Activated CD4-positive, alpha-beta T cell treated with anti-CD3 and anti-CD28 coated beads for 1 hour (primary cell): ENCODE measurements at regions not wholly inside any gene's neighbourhood (a gene's known extent, or its start where the extent isn't known, plus 50 kb on each side); places are given as distances from the start of the nearest gene placed in this dataset.

Experiments
- DNase-seq: peaks from one replicate; pipeline ENCODE4 v3.0.0-alpha.2; 2020

DNA sequence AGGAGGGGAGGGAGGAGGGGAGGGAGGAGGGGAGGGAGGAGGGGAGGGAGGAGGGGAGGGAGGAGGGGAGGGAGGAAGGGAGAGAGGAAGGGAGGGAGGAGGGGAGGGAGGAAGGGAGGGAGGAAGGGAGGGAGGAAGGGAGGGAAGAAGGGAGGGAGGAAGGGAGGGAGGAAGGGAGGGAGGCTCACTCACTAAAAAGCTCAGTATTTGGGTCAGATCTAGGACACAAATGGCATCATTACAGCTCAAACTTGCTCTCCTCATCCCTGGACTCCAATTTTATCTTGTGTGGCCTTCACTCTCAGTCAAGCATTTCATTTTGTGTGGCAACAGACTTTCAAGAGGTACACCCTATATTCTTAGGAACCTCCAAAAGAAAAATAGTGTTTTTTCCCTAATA is 435.4 kb downstream of the IRS1 start:
- no peak for DNase-seq

DNA sequence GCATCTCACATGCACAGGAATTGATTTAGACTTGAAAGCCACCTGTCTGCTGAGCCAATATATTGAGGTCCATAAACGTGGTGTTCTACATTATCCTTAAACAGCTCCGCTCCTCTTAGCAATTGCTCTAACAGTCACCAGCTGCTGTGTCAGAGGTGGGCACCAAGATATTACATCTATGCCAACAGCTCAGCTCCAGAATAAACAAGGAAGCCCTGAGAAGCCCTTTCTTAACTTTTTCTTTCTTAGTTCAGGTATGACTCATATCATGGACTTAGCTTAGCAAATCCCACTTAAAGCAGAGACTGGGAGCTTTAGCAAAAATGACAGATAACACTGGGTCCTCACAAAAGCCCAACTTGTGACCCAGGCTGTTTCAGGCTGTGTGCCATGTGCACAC is 436.6 kb downstream of the IRS1 start:
- no peak for DNase-seq

DNA sequence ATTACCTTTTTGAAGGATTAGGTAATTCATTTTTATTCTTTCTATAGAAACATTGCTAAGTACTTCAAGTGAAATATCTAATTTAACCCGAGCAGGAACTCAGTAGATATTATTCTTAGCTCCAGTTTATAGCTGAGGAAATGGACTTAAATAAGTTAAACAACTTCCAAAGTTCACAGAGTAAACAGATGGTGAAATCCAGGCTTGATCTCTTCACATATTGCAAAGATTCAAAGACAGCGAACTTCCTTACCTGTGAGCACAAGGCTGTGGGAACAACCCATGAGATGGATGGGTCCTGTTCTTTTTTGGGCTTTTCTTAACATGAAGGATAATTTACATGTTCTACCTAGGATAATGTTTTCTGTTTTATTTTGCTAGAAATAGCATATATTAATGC is 439.0 kb downstream of the IRS1 start:
- no peak for DNase-seq

DNA sequence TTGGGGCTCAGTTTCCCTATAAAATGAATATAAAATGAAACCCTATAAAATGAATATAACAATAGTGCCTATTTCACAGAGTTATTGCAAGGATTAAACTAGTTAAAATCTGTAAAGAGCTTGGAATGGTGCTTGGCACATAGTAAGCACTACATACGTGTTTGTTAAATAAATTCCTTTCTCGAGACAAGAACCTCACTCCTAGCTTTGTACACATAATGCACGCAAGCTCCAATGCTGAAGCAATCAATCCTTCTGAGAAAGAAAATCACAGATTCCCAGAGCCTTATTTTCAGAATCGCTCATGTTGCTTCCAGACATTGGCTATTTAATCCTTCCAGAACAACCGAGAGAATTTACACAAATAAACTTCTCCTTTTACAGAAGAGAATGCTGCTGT is 440.9 kb downstream of the IRS1 start:
- no peak for DNase-seq

DNA sequence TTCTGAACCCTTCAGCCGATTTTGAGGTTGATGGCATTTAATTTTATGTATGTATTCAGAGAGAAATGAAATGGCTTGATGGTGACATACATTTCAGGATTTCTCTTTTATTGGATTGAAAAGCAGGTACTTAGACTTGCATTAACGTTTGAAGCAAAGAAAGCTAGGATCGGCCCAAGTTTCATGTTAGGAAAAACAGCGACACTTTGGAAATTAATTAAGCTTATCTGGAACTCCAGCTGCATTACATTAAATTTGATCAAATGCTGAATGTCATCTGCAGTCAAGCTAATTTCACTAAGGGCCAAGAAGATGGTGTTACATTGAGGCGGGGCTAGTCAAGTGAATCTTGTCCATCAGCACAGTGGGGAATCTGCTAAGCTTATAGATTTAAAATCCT is 441.8 kb downstream of the IRS1 start:
- no peak for DNase-seq

DNA sequence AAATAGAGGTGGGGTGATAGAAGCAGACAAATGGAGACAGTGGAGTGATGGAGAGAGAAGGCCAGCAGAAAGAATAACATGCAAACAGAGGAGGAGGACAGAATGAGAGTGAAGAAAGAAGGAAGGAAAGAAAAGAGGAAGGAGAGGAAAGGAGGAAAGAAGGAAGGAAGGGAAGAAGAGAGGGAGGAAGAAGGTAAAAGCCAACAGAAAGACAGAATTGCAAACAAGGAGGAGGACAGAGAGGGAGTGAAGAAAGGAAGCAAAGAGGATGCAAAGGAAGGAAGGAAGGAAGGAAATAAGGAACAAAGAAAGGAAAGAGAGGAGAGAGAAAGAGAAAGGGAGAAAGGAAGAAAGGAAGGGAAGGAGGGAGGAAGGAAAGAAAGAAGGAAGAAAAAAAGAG is 444.0 kb downstream of the IRS1 start:
- no peak for DNase-seq

DNA sequence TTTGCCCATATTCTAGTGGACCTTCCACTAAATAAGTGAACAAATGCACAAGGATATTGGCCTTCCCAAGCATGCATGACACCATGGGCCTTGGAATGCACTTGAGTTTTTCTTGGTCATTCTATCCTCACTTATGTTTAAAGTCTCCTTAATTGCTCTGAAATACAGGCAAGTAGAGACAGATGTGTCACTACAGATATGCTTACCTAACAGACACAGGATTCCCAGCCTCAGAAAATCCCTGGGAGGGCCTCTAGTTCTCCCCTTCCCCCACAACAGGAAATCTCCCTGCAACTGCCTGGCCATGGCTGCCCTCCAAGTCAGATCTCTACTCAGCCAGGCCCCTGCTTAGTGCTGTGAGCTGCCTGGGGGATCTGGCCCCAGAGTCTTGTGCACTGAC is 445.2 kb downstream of the IRS1 start:
- DNase-seq, result no peak

DNA sequence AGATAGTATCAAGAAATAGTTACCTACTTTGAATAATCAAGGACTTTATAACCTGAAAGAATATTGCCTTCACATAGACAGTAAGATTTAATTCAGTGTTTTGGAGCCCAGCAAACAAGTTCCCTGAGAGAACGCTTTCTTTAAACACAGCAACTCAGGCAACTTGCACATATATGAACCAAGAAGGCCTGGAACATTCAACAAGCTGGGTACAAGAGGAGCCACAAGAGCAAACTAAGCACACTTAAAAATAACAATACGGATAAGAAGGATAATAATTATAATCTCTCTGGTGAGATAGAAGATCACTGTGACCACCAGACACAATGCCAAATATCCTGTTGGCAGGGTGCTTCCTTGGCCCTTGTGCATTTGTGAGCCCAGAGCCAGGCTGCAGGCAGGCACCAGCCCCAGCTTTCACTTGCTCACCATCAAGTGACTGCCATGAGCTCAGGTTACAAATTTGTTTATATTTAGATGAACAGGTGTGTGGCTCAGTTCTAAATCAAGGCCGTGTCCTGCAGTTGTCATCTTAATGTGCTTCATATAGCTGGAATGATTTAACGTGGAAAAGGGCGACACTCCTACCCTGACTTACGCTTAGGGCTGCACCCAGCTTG is 446.6 kb downstream of the IRS1 start:
- no peak for DNase-seq

DNA sequence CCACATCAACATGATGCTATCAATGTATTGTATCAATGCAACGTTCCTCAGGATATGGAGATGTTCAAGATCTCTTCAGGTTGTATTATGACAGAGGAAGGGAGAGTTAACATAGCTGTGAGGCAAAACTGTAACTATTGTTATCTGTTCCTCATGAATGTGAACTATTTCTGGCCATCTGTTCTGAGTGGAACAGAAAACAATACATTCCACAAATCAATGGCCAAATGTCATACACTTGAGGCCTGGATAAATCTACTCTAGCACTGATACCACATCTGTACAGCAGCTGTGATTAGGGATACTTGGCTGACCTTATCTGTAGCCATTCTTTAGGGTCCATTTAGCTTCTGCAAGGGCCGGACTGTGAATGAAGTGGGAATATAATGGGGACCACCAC is 447.9 kb downstream of the IRS1 start:
- DNase-seq, result no peak

DNA sequence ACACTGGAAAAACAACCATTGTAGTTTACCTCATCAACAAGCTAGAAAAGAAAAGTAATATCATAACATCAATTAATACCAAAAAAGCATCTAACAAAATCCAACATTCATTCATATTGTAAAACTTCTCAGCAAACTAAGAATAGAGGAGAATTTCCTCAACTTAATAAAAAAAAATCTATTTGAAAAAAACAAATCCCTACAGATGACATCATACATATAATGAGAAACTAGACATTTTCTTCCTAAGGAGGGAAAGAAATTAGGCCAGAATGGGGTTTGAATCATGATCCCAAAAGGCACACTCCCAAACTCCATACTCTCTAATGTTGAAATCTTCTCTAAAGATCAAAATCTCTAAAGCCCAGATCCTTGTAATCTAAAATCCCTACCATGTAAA is 460.0 kb downstream of the IRS1 start:
- DNase-seq, result no peak

DNA sequence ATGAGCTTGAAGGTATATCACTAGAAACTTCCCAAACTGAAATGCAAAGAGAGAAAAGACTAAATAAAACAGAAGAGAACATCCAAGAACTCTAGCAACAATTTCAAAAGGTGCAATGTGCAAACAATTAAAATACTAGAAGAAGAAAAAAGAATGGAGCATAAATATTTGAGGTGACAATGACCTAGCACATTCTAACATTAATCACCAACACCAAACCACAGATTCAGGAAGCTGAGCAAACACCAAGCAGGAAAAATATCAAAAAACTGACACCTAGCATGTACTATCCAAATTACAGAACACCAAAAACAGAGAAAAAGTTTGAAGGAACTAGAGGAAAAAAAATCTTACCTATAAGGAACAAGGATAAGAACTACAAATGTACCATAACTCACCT is 460.8 kb downstream of the IRS1 start:
- DNase-seq, result no peak

DNA sequence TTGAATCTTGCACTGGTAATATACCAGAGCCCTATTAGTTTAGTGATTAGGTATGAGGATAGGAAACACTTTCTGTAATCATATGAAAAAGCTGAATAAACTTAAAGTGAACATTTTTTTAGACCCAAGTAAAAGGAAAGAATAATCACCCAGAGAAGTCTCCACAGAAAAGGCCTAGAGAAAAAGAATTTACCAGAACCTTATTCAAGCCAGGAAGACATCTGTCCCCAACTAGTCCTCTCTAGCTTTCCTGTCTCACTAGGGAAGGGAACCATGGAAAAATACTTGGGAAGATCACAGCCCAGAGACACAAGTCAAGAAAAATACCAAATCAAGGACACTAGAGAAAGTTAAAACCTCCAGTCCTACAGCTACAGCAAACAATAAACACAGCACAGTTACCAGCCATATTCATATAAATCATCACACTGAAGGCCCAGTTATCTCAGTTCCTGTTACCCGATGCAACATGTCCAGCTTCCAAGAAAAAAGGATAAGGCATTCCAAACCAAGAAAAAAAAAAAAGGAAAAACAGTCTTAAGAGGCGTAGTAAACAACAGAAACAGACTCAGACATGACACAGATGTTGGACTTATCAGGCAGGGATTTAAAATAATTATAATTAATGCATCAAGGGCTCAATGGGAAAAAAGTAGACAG is 461.5 kb downstream of the IRS1 start:
- DNase-seq, result no peak

DNA sequence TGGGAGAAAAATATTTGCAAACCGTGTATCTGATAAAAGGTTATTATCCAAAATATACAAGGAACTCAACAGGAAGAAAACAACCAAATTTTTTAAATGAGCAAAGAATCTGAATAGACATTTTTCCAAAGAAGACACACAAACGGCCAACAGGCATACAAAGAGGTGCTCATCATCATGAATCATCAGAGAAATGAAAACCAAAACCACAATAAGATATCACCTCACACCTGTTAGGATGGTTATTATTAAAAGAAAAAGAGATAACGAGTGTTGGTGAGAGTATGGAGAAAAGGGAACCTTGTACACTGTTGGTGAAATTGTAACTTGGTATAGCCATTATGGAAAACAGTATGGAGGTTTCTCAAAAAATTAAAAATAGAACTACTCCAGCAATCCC is 463.3 kb downstream of the IRS1 start:
- DNase-seq, result no peak

DNA sequence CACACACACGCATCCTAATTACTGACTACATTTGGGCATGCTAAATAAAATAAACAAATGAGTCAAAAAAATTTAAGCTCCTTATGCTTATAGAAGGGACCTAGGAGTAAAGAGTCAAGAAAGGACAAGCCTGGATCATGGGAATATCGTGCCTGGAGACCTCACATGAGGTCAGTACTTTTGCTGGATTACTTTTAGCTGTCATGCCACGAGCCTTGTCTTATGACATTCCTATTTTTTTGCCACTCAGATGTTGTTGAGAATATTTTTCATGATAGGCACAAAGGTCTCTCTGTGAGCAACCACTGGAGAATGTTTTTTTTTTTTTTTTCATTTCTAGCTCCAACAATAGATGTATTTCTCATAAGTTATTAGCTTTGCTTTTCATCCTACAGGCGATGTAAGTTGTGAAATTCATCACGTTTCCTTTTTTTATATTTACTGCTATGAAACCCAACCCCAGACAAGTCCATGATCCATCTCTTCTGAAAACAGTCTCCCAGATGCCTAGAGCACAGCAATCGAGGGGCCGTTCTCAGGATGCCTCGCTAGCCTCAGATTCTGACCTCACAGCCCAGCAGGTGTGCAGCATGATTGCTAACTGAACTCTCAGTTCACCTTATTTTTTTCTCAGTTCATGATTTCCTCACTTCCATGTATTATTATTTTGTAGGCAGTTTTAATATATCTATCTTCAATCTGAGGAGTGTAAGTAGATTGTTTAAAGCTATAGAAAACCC is 464.5 kb downstream of the IRS1 start:
- no peak for DNase-seq

DNA sequence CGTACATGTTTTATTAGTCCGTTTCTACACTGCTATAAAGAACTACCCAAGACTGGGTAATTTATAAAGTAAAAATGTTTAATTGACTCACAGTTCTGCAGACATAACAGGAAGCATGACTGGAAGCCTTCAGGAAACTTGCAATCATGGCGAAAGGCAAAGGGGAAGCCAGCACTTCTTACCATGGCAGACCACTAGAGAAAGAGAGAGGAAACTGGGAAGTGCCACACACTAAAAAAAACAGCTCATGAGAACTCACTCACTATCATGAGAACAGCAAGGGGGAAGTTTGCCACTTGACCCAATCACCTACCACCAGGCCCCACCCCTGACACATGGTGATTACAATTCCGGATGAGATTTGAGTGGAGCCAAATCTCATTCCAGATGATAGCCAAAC is 466.2 kb downstream of the IRS1 start:
- DNase-seq, result no peak

DNA sequence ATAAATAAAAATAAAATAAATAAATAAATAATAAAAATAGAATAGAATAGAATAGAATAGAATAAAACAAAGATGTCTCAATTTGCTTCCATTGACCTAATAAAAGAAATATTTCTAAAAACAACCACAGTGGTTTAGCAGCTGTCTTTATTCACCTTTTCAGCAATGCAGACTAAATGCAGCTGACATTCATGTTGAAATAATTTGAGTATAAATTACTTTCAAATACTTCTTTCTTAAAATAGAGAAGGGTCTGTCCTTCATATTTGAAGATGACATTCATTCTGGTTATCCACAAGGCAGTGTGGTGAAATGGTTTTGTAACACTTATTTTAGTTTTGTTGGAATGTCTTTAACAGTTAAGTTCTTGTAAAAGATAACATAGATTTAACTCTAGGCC is 469.4 kb downstream of the IRS1 start:
- no peak for DNase-seq

DNA sequence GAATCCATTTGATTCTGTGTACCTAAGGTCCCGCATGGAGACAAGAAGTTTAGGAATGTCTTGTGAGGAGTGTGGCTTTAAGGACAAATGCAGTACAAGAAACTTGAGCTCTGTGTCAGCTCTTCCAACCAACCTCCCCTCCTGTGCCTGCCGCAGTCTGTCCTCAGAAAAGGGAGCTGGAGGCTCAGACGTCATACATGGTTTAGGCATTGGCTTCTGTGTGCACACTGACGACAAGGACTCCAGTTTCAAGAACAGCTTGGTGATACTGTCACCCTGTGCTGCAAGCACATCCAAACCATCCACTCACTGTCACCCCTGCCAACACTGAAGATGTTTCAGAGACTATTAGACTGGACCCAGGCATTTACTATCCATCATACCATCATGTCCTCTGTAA is 470.4 kb downstream of the IRS1 start:
- no peak for DNase-seq

DNA sequence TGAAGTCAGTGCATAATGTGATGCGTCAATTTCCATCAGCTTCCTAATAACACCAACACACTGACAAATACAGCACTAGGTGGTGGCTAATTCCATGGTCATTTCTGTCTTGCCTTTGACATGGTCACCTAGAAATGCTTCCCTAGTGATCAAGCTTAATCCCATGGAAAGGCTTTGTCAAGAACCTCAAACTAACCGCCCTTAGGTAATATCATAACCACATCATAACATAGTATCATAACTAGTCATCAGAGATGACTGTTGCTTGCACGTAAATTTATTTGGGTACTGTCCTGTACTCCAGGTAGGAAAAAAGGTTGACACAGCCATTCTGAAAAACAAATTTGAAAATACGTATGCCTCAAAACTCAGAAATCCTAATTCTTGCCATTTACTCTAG is 471.8 kb downstream of the IRS1 start:
- no peak for DNase-seq

DNA sequence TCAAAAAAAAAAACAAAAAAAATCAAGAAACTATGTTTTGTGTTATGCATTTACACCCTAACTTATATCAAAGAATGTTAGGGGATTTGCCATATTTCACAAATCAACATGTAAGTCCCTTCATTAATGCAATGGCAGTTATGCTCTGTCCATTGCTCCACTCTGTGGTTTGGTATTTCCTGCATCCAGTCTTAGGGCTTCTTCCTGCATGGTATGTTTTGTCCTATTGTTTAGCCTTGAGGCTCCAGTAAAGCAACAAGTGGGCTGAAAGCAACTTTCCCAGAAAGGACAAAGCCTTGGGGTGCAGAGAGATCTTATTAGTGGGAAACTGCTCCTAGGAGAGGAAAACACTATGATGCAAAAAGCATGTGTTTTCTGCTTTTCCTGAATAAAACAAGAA is 474.1 kb downstream of the IRS1 start:
- no peak for DNase-seq

DNA sequence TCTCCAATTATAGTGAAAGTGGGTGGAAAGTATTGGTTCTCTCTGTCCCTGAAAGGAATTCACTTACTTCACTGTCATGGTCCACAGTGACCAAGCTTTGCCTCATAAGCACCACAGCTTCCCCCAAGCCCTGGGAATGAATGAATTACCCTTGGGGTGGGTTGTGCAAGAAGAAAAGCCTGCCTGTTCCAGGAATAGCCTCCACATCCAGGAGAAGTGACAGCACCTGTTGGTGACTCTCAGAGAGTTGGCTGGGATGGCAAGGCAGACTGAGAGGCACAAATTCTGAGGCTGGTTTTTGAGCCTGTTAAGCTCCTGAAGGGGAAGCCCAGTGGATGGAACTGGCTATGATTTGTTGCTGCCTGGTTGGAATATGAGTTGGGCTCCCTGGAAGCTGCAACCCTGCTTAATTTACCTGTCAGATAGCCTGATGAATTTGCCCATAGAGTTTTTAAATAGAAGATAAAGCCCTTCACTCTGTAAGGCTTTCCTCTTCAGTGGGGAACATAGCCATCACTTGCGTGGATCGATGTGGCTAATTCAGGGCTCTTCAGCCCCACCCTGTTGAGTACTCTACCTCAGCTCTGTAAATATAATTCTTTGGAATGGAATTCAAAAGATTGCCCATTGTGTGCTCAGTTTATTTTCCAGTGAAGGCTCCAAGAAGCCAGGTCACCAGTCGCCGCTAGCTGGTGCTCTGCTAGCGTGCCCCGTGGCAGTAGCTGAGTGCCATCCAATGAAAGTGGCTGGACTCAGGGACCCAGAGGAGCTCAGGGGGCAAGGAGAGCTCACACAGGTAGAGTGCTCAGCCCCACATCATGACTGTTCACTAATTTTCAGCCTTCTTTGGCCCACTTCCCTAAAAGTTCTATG is 479.3 kb downstream of the IRS1 start:
- DNase-seq, result no peak

DNA sequence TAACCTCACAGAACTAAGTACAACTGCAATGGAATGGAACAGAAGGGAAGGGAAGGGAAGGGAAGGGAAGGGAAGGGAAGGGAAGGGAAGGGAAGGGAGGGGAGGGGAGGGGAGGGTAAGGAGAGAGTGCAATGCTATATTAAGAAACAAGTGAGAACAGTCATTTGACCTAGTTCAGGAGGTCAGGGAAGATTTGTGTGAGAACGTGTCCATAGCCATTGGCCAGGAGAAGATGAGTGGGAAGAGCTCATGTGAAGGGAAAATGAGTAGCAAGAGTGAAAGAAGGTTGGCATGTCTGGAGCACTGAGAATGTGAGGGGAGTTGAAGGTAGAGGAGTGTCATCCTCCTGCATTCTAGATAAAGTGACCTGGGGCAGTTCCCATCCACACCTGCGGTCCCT is 481.6 kb downstream of the IRS1 start:
- DNase-seq, result no peak

DNA sequence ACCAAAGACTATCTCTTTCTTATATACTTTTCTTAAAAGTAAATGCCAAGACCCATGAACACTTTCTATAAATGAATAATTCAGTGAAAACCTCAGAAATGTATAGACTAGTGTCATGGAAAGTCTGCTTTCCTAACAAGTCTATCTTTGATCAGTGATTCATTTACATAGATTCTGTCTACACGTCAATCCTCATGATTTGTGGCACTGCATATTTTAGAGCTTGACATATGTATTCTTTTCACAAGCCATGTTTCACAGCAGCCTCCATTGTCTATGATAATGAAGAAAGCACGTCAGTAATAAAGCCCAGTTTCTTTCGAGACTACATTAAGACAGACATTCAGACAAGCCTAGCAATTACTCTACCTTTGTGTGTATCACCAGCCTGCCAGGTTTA is 486.6 kb downstream of the IRS1 start:
- DNase-seq, result no peak

DNA sequence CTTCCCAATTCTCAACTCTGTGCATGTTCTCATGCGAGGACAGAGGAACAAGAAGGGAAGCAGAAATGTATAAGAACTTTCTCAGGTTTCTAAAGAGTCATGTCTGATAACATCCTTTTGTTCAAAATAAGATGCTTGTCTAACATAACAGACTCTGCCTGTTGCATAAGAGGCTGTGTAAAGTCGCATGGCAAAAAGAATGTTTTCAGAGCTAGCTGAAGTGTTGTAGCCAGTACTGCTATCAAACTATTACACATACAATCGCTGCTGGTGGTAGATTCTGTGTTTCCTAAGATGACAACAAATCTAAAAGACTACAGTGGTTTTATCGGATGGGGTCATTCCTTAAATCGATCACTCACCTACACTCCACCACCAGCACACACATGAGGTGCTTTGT is 487.5 kb downstream of the IRS1 start:
- DNase-seq, result no peak

DNA sequence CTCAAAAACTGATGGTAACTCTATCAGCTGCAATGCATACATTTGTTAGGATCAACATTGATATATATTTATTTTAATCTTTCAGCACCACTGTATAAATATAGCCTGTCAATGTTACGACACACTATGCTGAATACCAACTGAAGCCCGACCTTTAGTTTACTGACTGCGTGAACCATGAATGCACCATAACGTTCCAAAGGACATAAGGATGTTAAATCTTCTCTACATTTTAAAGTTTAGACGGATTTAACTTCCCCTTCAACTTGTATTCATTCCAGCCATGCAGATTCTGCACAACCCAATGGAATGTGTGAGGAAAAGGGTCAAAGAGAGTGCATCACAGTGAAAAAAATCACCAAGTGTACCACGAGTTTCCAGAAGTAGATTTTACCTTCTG is 489.5 kb downstream of the IRS1 start:
- DNase-seq, result no peak
